Activated T-cell treated with anti-CD3 and anti-CD28 coated beads, Interleukin-2, amount 50 U/mL, for 24 hours (primary cell): ENCODE measurements at regions not wholly inside any gene's neighbourhood (a gene's known extent, or its start where the extent isn't known, plus 50 kb on each side); places are given as distances from the start of the nearest gene placed in this dataset.

Source experiments
- DNase-seq: peaks from one replicate; pipeline ENCODE4 v3.0.0-alpha.2; 2020
- H3K27ac Mint-ChIP-seq: 2 replicates; pipeline ENCODE4 v1.8.0; 2020; ENCODE audit warnings: mild to moderate bottlenecking, mixed read lengths
- H3K27me3 Mint-ChIP-seq: 2 replicates; pipeline ENCODE4 v1.8.0; 2020; ENCODE audit warnings: mixed read lengths
- H3K36me3 Mint-ChIP-seq: 2 replicates; pipeline ENCODE4 v1.8.0; 2020; ENCODE audit warnings: low read depth, mixed read lengths
- H3K4me1 Mint-ChIP-seq: 2 replicates; pipeline ENCODE4 v1.8.0; 2020; ENCODE audit warnings: low read depth, mixed read lengths
- H3K4me3 Mint-ChIP-seq: 2 replicates; pipeline ENCODE4 v1.8.0; 2020; ENCODE audit warnings: mild to moderate bottlenecking, moderate library complexity, mixed read lengths
- H3K9me3 Mint-ChIP-seq: 2 replicates; pipeline ENCODE4 v1.8.0; 2020; ENCODE audit warnings: mixed read lengths

GRCh38 chr11:29009426-29009825, 901.2 kb downstream of the METTL15 start:
- DNase-seq, result no peak
- H3K27me3 Mint-ChIP-seq, result no peaks in the 10 kb centered on the region
- no peaks in the 10 kb centered on the region for H3K36me3 Mint-ChIP-seq
- peaks cover 12% of the 10 kb centered on the region for H3K9me3 Mint-ChIP-seq
- H3K4me1 Mint-ChIP-seq, result no peaks in the 10 kb centered on the region
- H3K4me3 Mint-ChIP-seq, result no peak overlapping the region
- no peak overlapping the region for H3K27ac Mint-ChIP-seq

GRCh38 chr11:29008481-29008880, 900.3 kb downstream of the METTL15 start:
- no peaks in the 10 kb centered on the region for H3K36me3 Mint-ChIP-seq
- H3K27me3 Mint-ChIP-seq, result no peaks in the 10 kb centered on the region
- DNase-seq, result no peak
- no peaks in the 10 kb centered on the region for H3K4me1 Mint-ChIP-seq
- no peak overlapping the region for H3K27ac Mint-ChIP-seq
- no peak overlapping the region for H3K4me3 Mint-ChIP-seq
- H3K9me3 Mint-ChIP-seq, result peaks cover 12% of the 10 kb centered on the region

DNA sequence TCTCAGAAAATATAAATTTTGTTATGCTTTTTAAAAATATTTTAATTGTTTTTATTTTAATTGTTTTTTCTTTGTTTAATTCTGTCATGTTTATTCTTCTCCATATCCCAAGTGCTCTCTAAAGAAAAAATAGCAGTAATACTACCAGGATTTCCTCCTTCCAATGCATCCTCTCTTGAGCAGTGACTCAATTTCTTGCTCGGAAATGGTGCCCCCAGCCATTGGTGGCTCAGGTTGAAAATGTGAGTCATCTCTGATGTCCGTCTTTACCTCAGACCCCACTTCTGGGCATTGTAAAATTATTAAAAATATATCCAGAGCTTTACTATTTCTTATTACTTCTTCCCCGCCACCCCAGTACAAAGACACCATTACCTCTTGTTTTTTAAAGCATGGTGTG, 898.5 kb downstream of the METTL15 start:
- Mint-ChIP-seq H3K4me3 (no peak overlapping the region), H3K36me3 (no peaks in the 10 kb centered on the region), H3K27me3 (no peaks in the 10 kb centered on the region), H3K27ac (no peak overlapping the region), H3K4me1 (no peaks in the 10 kb centered on the region), H3K9me3 (peaks cover 12% of the 10 kb centered on the region)
- DNase-seq, result no peak

DNA sequence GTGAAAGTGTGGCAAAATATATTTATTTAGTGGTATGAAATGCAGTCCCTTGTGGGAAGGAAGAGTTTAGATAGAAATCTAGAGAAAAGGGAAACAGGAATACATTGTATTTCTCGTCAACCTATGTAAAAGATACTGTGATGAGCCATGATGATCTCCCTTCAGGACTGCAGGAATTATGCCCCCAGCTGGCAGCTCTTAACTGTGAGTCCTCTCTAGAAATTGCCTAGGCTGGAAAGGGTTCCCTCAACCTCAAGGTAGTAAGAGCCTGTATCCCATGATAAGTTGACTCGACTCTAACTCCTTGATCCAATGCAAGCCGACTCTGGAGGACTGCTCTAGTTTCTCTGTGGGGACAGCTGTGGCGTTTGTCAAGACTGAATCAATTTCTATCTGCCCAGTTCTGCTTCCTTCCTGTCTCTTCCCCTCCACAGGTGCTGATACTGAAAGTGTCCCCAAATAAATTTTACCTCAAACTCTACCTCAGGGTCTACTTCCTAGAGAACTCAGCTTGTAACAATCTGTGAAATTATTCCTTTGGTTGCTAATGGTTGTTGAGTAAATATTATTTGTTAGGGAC, 897.3 kb downstream of the METTL15 start:
- H3K27ac Mint-ChIP-seq, result no peak overlapping the region
- H3K4me3 Mint-ChIP-seq, result no peak overlapping the region
- DNase-seq, result no peak
- H3K9me3 Mint-ChIP-seq, result peaks cover 12% of the 10 kb centered on the region
- no peaks in the 10 kb centered on the region for H3K4me1 Mint-ChIP-seq
- no peaks in the 10 kb centered on the region for H3K36me3 Mint-ChIP-seq
- no peaks in the 10 kb centered on the region for H3K27me3 Mint-ChIP-seq

GRCh38 chr11:29002816-29003215, 894.6 kb downstream of the METTL15 start:
- Mint-ChIP-seq H3K4me1 (no peaks in the 10 kb centered on the region), H3K4me3 (no peak overlapping the region), H3K36me3 (no peaks in the 10 kb centered on the region), H3K9me3 (peaks cover 9% of the 10 kb centered on the region), H3K27me3 (no peaks in the 10 kb centered on the region), H3K27ac (no peak overlapping the region)
- DNase-seq, result no peak

- Mint-ChIP-seq H3K9me3 (peaks cover 11% of the 10 kb centered on the region), H3K27me3 (no peaks in the 10 kb centered on the region), H3K4me3 (no peak overlapping the region), H3K27ac (no peak overlapping the region), H3K4me1 (no peaks in the 10 kb centered on the region), H3K36me3 (no peaks in the 10 kb centered on the region)
- DNase-seq, result no peak
Observed at GRCh38 chr11:28999620-29000019, 891.4 kb downstream of the METTL15 start.

DNA sequence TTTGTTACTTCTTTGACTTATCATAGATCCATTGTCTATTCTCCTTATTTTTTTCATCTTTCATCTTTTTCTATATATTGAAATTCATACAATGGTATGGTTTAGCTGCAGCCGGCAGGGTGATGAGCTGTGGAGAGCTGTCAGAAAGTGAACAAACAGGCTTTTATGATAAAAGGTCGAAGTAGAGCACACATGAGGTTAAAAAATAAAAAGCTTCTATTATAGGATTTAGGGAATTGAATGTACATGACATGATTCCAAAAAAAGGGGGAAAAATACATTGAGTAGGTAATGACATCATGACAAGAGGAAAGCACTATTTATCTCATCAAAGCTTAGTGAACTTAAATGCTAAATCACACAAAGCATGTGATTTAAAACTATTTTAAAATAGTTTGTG, 884.8 kb downstream of the METTL15 start:
- no peak for DNase-seq
- Mint-ChIP-seq H3K4me3 (no peak overlapping the region), H3K9me3 (peaks cover 17% of the 10 kb centered on the region), H3K27me3 (no peaks in the 10 kb centered on the region), H3K36me3 (no peaks in the 10 kb centered on the region), H3K4me1 (no peaks in the 10 kb centered on the region), H3K27ac (no peak overlapping the region)

- Mint-ChIP-seq H3K36me3 (no peaks in the 10 kb centered on the region), H3K27me3 (no peaks in the 10 kb centered on the region), H3K4me3 (no peak overlapping the region), H3K27ac (no peak overlapping the region), H3K9me3 (peaks cover 14% of the 10 kb centered on the region), H3K4me1 (no peaks in the 10 kb centered on the region)
- DNase-seq, result no peak
Observed at GRCh38 chr11:28984231-28984630, 876.0 kb downstream of the METTL15 start.

- H3K27me3 Mint-ChIP-seq, result no peaks in the 10 kb centered on the region
- no peak for DNase-seq
- H3K4me1 Mint-ChIP-seq, result no peaks in the 10 kb centered on the region
- no peak overlapping the region for H3K27ac Mint-ChIP-seq
- H3K9me3 Mint-ChIP-seq, result peaks cover 14% of the 10 kb centered on the region
- H3K4me3 Mint-ChIP-seq, result no peak overlapping the region
- H3K36me3 Mint-ChIP-seq, result no peaks in the 10 kb centered on the region
Observed at GRCh38 chr11:28983780-28984179, 875.6 kb downstream of the METTL15 start.

GRCh38 chr11:28981381-28981780, 873.2 kb downstream of the METTL15 start:
- H3K4me3 Mint-ChIP-seq, result no peak overlapping the region
- no peak overlapping the region for H3K27ac Mint-ChIP-seq
- H3K27me3 Mint-ChIP-seq, result no peaks in the 10 kb centered on the region
- no peaks in the 10 kb centered on the region for H3K36me3 Mint-ChIP-seq
- H3K4me1 Mint-ChIP-seq, result no peaks in the 10 kb centered on the region
- peaks cover 15% of the 10 kb centered on the region for H3K9me3 Mint-ChIP-seq
- no peak for DNase-seq

DNA sequence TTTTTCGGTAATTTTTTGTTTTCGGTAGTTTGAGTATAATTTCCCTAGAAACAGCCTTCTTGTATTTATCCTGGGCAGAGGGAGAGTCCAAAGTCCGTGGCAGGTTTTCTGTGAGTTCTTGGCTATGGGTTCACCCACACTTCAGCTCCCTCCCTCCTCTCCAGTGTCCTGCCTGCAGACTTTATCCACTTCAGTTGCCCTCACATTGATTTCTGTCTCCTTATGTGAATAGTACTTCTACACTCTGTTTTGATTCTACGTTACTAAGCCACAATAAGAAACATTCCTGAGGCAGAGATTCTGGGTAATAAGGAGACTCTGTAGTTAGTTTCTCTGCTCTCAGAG, 868.6 kb downstream of the METTL15 start:
- no peaks in the 10 kb centered on the region for H3K36me3 Mint-ChIP-seq

GRCh38 chr11:28976012-28976800, 868.0 kb downstream of the METTL15 start:
- H3K4me1 Mint-ChIP-seq, result no peaks in the 10 kb centered on the region
- H3K9me3 Mint-ChIP-seq, result peaks cover 12% of the 10 kb centered on the region
- H3K27ac Mint-ChIP-seq, result no peak overlapping the region
- no peak for DNase-seq
- no peak overlapping the region for H3K4me3 Mint-ChIP-seq
- no peaks in the 10 kb centered on the region for H3K36me3 Mint-ChIP-seq
- no peaks in the 10 kb centered on the region for H3K27me3 Mint-ChIP-seq

More for the DNA sequence above, 868.6 kb downstream of the METTL15 start:
- Mint-ChIP-seq H3K27me3 (no peaks in the 10 kb centered on the region), H3K27ac (no peak overlapping the region), H3K4me3 (no peak overlapping the region), H3K9me3 (peaks cover 12% of the 10 kb centered on the region), H3K4me1 (no peaks in the 10 kb centered on the region)
- DNase-seq, result no peak

DNA sequence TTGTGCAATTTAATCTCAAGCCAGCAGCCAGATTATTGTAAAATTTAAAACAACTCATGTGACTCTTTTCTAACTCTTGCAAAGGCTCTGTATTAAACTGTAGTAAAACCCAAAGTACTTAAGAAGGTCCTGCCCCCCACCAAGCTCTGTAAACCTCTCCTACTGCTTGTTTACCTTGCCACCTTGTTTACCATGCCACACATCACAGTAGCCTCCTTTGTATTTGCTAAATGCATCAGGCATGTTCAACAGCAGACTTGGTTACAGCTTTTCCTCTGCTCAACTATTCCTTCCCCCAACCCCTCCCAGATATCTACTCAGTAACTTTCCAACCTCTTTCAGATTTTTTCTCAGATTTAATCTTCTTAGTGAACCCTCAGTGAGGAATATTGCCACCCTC, 861.6 kb downstream of the METTL15 start:
- Mint-ChIP-seq H3K4me3 (no peak overlapping the region), H3K27me3 (no peaks in the 10 kb centered on the region), H3K27ac (no peak overlapping the region), H3K9me3 (peaks cover 21% of the 10 kb centered on the region), H3K36me3 (no peaks in the 10 kb centered on the region), H3K4me1 (no peaks in the 10 kb centered on the region)
- DNase-seq, result no peak

DNA sequence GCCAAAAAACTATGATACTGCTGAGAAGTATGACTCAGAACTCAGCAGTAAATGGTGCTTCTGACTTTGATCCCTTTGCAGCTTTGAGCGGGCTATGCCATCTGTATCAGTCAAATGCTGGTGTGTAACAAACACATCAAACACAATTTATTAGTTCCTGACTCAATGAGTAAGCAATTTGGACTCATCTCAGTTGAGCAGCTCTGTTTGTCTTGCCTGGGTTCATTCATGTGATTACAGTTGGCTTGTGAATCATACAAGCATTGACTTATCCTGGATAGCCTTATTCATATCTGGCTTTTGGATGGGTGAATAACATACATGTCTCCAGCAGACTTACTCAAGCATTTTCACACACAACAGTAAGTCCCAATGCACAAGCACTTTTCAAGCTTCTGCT, 858.8 kb downstream of the METTL15 start:
- H3K36me3 Mint-ChIP-seq, result no peaks in the 10 kb centered on the region
- H3K4me1 Mint-ChIP-seq, result no peaks in the 10 kb centered on the region
- no peak for DNase-seq
- H3K9me3 Mint-ChIP-seq, result peaks cover 23% of the 10 kb centered on the region
- no peak overlapping the region for H3K4me3 Mint-ChIP-seq
- no peak overlapping the region for H3K27ac Mint-ChIP-seq
- no peaks in the 10 kb centered on the region for H3K27me3 Mint-ChIP-seq

GRCh38 chr11:28965819-28966218, 857.6 kb downstream of the METTL15 start:
- H3K9me3 Mint-ChIP-seq, result peaks cover 26% of the 10 kb centered on the region
- DNase-seq, result no peak
- no peaks in the 10 kb centered on the region for H3K27me3 Mint-ChIP-seq
- no peaks in the 10 kb centered on the region for H3K4me1 Mint-ChIP-seq
- H3K36me3 Mint-ChIP-seq, result no peaks in the 10 kb centered on the region
- H3K4me3 Mint-ChIP-seq, result no peak overlapping the region
- H3K27ac Mint-ChIP-seq, result no peak overlapping the region
